ENCODE measurements at regions not wholly inside any gene's neighbourhood (a gene's known extent, or its start where the extent isn't known, plus 50 kb on each side); places are given as distances from the start of the nearest gene placed in this dataset.

DNA sequence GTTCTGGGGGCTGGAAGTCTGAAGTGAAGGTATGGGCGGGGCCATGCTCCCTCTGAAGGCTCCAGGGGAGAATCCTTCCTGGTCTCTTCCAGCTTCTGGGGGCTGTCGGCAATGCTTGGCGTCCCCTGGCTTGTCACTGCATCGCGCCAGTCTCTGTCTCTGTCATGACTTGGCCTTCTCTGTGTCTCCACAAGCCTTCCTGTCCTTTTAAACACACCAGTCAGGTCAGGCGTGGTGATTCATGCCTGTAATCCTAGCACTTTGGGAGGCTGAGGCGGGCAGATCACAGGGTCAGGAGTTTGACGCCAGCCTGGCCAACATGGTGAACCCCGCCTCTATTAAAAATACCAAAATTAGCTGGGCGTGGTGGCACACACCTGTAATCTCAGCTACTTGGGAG lies 125.3 kb downstream of the ACTL8 start:
- TF ChIP-seq CTCF (IDR thresholded peaks at IDR 0.05; ENCODE audit: insufficient read depth, low read length) (no peak), POLR2AphosphoS5 (IDR thresholded peaks at IDR 0.05; ENCODE audit: low read depth) (no peak), REST (IDR thresholded peaks at IDR 0.05; ENCODE audit: insufficient replicate concordance, low read depth) (no peak), SPI1 (IDR thresholded peaks at IDR 0.05; ENCODE audit: borderline replicate concordance, low read depth) (no peak)
